Fibroblast of lung (primary cell): ENCODE measurements at regions not wholly inside any gene's neighbourhood (a gene's known extent, or its start where the extent isn't known, plus 50 kb on each side); places are given as distances from the start of the nearest gene placed in this dataset.

Experiments used
- EZH2 ChIP-seq: IDR thresholded peaks from 2 replicates; pipeline ENCODE4 v1.5.1; 2012; ENCODE audit warnings: low read length, control low read depth, mild to moderate bottlenecking; ENCODE audit errors: missing control alignments
- TF ChIP-seq, protein P1 (sequence below), 2 donors: IDR thresholded peaks in 1 of 2; conservative IDR thresholded peaks in 1 of 2; 1 replicate in 1 of 2; 2 replicates in 1 of 2; pipeline ENCODE4 v1.5.1; 2011 to 2012; ENCODE audit warnings: low read length in 2 of 2, control low read depth in 1 of 2, inconsistent platforms in 1 of 2, low read depth in 1 of 2, mild to moderate bottlenecking in 1 of 2

DNA sequence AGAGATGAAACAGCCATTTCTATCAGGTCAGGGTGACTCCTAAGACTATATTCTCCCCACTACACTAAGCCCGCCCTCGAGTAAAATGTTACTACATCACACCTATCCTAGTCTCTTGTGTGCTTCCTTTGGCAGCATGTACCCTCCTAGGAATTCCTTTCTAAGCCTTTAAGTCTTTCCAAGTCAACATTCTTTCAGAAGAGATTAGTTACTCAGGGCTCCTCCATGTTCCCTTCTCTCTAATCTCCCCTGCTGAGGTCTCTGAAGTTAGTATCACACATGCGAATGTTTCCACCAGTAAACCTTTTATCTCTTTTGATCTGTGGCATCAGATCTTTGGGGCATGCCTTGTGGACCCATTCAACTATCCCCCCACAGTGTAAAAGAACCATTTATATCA is 873.7 kb upstream of the FAT3 start:
- TF ChIP-seq, protein P1, sequence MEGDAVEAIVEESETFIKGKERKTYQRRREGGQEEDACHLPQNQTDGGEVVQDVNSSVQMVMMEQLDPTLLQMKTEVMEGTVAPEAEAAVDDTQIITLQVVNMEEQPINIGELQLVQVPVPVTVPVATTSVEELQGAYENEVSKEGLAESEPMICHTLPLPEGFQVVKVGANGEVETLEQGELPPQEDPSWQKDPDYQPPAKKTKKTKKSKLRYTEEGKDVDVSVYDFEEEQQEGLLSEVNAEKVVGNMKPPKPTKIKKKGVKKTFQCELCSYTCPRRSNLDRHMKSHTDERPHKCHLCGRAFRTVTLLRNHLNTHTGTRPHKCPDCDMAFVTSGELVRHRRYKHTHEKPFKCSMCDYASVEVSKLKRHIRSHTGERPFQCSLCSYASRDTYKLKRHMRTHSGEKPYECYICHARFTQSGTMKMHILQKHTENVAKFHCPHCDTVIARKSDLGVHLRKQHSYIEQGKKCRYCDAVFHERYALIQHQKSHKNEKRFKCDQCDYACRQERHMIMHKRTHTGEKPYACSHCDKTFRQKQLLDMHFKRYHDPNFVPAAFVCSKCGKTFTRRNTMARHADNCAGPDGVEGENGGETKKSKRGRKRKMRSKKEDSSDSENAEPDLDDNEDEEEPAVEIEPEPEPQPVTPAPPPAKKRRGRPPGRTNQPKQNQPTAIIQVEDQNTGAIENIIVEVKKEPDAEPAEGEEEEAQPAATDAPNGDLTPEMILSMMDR (conservative IDR thresholded peaks at IDR 0.05 in 1 of 2, IDR thresholded peaks at IDR 0.05 in 1 of 2; ENCODE audit: low read depth in 1 of 2, low read length in 2 of 2): no peak
- no peak for TF ChIP-seq EZH2
